HG03103 (cell line): ENCODE measurements at regions not wholly inside any gene's neighbourhood (a gene's known extent, or its start where the extent isn't known, plus 50 kb on each side); places are given as distances from the start of the nearest gene placed in this dataset.
"Not testable (repeated sequence)": the region's sequence is repeated elsewhere in the genome, so short reads cannot be mapped to it uniquely, and the experiment has no call there.

Source experiments
- ATAC-seq: cut with Tn5 transposase; IDR thresholded peaks from one replicate; pipeline ENCODE4 v1.9.1; 2021; ENCODE audit warnings: low read depth; ENCODE audit not compliant: unreplicated experiment

DNA sequence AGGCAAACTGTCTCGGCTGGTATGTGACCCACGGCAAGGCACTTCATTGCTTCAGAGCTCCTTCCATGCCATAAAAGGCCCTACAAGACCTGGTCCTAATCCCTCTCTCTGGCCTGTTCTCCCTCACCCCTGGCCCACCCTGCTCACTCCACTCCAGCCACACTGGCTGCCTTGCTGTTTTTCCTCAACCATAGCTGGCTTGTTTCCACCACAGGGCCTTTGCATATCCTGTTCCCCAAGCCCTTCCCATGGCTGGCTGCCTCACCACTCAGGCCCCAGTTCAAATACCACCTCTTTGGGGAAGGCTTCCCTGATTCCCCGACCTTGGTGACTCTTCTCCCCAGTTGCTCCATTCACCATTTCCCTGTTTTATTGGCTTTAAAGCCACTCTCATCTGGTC, 230.8 kb upstream of the FRG2C start:
- not testable (repeated sequence) for ATAC-seq

DNA sequence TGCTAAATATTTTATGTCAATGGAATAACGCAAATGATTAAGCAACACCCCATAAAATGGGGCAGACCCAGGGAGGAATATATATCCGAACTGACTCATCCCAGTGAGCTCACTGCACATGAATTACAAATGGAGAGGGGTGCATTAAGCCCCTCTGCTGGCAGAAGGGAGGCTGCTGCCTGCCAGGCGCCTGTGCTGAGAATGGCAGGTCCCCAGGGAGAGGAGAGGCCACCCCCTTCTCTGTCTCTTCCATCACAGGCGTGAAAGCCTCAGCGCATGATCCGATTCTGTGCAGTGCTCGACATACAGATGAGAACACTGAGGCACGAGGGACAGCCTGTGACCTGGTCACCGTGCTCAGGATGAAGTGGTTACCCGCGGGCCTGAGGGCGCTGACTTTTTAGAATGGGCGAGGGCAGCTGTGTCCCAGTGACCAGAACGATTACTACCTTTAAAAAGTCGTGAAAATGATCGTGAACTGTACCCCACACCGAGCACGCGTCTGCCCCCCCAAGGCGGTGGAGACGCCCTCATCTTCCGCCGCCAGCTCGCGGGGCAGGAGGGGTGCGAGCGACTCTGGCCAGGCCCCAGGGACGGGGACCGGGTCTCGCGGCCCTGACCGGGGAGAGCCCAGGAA, 229.7 kb upstream of the FRG2C start:
- not testable (repeated sequence) for ATAC-seq

DNA sequence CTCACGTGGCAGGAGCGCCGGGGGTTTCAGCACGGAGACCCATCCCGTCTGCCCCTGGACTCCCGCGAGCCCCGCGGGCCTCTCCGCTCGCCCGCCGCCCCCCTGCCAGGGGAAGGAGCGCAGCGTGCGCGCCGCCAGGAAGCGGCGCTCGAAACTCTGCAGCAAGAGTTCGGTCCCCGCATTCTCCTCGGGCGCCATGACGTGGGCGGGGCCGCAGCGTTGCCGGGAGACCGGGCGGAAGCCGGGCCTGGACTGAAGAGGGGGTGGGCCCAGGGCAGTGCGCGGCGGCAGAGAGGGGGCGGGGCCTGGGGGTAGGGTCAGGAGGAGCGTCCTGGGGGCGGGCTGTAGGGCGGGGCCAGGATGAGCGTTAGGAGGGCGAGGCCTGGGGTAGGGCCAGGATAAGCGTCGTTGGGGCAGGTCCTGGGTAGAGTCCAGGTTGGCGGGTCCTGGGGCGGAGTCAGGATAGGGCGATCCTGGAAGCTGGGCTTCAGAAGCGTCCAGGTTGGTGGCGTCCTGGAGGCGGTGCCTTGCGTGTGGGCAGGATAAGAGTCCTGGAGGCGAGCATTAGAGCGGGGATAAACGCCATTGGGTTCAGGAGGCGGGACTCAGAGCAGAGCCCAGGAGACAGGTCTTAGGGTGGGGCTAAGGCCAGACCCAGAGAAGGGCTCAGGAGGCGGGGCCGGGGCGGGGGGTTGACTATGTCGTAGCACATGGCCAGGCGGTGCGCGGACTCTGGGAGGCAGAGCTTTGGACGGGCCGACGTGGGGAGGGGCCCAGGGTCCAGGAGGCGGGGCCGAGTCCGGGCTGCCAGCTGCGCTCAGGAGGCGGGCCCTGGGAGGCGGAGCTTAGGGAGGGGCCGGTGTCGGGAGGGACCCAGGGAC, 229.0 kb upstream of the FRG2C start:
- peak; percentile 99 for ATAC-seq

GRCh38 chr3:75435794-75436400, 228.2 kb upstream of the FRG2C start:
- not testable (repeated sequence) for ATAC-seq

- not testable (repeated sequence) for ATAC-seq
Observed at GRCh38 chr3:75440986-75441385, 223.1 kb upstream of the FRG2C start.

DNA sequence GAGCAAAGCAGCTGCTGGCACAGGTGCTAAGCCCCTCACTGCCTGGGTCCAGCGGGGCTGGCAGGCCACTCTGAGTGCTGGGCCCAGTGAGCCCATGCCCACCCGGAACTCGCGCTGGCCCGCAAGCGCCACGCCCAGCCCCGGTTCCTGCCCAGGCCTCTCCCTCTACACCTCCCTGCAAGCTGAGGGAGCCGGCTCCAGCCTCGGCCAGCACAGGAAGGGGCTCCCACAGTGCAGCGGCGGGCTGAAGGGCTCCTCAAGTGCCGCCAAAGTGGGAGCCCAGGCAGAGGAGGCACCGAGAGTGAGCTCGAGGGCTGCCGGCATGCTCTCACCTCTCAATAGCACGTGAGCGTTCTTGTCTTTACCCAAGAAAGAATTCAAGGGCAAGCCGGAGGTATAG, 219.5 kb upstream of the FRG2C start:
- ATAC-seq: not testable (repeated sequence)

DNA sequence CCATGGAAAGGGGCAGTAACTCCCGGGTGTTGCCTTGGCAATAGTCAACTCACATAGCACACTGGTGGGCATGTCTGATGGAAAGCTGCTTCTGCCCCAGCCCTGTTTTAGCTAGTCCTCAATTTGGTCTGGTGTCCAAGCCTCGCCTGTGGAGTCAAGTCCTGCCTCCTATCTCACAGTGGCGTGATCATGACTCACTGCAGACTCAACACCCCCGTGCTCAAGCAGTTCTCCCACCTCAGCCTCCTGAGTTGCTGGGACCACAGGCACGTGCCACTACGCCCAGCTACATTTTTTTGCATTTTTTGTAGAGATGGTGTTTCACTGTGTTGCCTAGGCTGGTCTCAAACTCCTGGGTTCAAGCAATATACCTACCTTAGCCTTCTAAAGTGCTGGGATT, 218.9 kb upstream of the FRG2C start:
- ATAC-seq: not testable (repeated sequence)

DNA sequence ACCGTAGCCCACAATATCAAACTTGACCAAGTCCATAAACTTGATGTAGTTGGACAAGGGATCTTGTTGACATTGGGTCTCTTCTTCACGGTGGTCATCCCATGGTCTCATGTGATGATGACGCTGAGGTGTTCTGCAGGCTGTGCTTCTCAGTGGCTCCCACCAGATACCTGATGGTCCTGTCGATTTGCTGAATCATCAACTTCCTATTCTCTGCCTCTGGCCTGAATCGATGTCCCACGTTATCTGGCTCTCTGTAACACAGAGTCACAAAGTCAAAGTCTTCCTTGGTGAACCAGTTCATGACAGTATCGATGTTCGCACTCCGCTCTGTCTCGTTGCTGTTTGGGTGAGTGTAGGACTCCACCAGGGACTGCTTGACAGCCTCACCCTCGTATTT, 217.2 kb upstream of the FRG2C start:
- not testable (repeated sequence) for ATAC-seq

DNA sequence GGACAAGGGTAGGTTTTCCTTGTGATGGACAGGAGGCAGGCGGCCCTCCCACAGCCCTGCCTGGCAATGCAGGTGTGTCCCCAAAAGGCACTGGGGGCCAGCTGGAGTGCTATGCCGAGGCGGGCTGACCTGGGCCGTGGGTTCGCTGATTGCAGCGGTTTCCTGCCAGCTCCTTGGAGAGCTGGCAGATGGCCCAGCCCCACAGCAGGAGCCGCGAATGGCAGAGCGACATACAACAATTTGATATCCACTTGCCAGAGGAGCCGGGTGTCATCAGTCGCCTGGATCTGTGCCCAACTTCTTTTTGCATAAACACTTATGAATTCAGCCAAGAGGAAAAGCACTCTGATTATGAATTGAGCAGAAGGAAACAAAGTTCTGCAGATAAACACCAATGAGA, 210.8 kb upstream of the FRG2C start:
- ATAC-seq: not testable (repeated sequence)

DNA sequence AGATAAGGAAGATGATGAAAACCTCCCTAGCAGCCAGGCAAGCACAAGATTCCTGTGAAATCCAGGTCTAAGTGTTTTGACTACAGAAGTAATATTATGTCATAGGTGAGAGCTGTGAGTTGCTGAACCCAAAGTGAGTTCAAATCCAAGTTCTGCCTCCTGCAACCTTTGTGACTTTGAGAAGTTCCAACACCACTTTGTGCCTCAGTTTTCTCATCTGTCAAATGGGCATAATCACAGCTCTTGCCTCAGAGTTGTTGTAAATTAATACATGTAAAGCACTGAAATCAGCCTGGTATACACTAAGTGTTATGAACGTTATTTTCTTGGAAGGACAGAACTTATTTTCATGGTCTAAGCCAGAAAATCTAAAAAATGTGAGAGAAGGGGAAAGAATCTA, 210.3 kb upstream of the FRG2C start:
- ATAC-seq: not testable (repeated sequence)

DNA sequence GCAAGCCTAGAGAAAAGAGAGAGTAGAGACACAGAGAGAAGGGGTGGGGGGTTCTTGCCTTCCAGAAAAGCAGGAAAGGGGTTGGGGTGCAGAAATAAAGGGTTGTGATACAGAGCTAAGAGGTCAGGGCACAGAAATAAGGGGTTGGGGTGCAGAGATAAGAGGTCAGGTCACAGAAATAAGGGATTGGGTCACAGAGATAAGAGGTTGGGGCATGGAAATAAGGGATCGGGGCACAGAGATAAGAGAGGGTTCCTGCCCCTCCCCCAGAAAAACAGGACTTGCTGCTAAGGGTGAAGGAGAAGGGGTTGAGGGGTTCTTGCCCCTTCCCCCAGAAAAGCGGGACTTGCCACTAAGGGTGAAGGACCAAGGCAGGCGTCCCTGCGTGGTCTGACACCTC, 189.6 kb upstream of the FRG2C start:
- ATAC-seq: not testable (repeated sequence)

GRCh38 chr3:75496600-75496999, 167.5 kb upstream of the FRG2C start:
- not testable (repeated sequence) for ATAC-seq

- not testable (repeated sequence) for ATAC-seq
Observed at GRCh38 chr3:75500357-75500756, 163.8 kb upstream of the FRG2C start.

- not testable (repeated sequence) for ATAC-seq
Observed at GRCh38 chr3:75502171-75502570, 162.0 kb upstream of the FRG2C start.

DNA sequence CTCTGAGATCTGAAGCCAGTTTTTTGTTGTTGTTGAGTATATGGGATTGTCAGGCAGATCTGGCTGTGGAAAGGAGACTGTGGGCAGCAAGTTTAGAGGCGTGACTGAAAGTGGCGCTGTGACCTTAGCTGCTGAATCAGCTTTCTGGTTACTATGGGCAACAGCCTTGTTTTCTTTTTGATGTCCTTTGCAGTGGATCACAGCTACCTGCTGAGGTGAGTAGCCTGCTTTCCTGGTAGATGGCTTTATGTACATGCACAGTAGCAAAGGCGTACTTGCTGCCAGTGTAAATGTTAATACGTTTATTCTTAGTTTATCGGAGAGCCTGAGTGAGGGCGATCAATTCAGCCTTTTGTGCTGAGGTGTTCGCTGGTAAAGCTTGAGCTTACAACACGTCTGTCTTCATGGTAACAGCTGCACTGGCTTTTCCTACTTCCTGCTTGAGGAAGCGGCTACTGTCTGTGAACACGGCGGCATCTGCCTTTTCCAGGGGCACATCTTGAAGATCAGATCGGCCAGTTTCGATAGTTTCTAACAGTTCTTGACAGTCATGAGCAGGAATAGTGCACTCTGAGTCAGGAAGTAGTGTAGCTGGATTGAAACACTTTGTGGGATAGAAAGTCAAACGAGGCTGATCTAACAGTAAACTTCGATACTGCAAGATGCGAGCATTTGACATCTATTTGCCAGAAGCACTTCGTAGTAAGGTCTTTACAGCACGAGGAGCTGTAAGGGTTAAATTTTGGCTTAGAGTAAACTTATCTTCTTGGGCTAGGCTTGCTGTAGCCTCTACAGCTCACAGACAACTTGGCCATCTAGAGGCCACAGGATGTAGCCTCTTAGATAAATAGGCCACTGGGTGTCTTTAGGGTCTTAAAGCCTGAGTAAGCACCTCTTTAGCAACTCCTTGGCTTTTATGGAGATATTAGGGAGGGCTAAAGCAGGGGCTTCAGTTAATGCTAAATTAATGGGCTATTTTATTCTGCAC, 161.1 kb upstream of the FRG2C start:
- not testable (repeated sequence) for ATAC-seq

GRCh38 chr3:75506603-75507002, 157.5 kb upstream of the FRG2C start:
- no peak for ATAC-seq

DNA sequence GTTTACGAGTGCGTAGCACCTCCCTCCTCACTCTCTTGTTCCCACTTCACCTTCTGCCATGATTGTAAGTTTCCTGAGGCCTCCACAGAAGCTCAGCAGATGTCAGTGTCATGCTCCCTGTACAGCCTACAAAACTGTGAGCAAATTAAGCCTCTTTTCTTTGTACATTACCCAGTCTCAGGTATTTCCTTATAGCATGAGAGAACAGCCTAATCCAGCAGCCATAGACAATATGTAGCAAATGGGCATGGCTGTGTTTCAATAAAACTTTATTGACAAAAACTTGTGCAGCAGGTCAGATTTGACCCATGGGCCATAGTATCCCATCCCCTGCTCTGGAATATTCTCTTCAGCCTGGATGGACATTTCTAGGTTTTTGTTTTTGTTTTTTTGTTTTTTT, 156.2 kb upstream of the FRG2C start:
- ATAC-seq: not testable (repeated sequence)

- not testable (repeated sequence) for ATAC-seq
Observed at GRCh38 chr3:75527657-75528056, 136.5 kb upstream of the FRG2C start.

GRCh38 chr3:75552095-75552494, 112.0 kb upstream of the FRG2C start:
- ATAC-seq: not testable (repeated sequence)

- ATAC-seq: not testable (repeated sequence)
Observed at GRCh38 chr3:75564427-75564826, 99.7 kb upstream of the FRG2C start.
